HL-60 (cell line): ENCODE measurements at regions not wholly inside any gene's neighbourhood (a gene's known extent, or its start where the extent isn't known, plus 50 kb on each side); places are given as distances from the start of the nearest gene placed in this dataset.

Source experiments
- DNase-seq, 2 experiments: peaks; one replicate each; pipeline ENCODE4 v3.0.0-alpha.2; 2010 to 2020; ENCODE audit warnings: low read depth in 1 of 2, low spot score in 1 of 2
- H3K27ac ChIP-seq: fragments of 250-450 bp; sonication (Bioruptor Pico); replicated peaks from 2 replicates; pipeline ENCODE4 v1.5.1; 2020; ENCODE audit warnings: mild to moderate bottlenecking, moderate library complexity
- H3K27me3 ChIP-seq: fragments of 250-450 bp; sonication (Bioruptor Pico); 2 replicates; pipeline ENCODE4 v1.5.1; 2021; ENCODE audit warnings: mild to moderate bottlenecking, moderate library complexity; ENCODE audit not compliant: insufficient read depth, poor library complexity, severe bottlenecking
- H3K4me3 ChIP-seq: replicated peaks from 2 replicates; pipeline ENCODE4 v1.5.1; 2011; ENCODE audit warnings: mild to moderate bottlenecking, control low read depth, low read length; ENCODE audit not compliant: insufficient read depth
- CTCF ChIP-seq: IDR thresholded peaks from one replicate; pipeline ENCODE4 v1.5.1; 2011; ENCODE audit warnings: low read length, control low read depth, inconsistent platforms; ENCODE audit not compliant: insufficient read depth
- GABPA ChIP-seq: IDR thresholded peaks from 2 replicates; pipeline ENCODE4 v1.6.1; 2012; ENCODE audit warnings: low read depth
- POLR2AphosphoS5 ChIP-seq: IDR thresholded peaks from 2 replicates; pipeline ENCODE4 v1.6.1; 2012; ENCODE audit warnings: low read depth
- REST ChIP-seq: IDR thresholded peaks from 2 replicates; pipeline ENCODE4 v1.6.1; 2012; ENCODE audit warnings: low read depth; ENCODE audit not compliant: insufficient replicate concordance
- SPI1 ChIP-seq: IDR thresholded peaks from 2 replicates; pipeline ENCODE4 v1.6.1; 2012; ENCODE audit warnings: low read depth, mild to moderate bottlenecking, borderline replicate concordance

GRCh38 chr10:28958468-28958867, 281.1 kb downstream of the BAMBI start:
- no peak overlapping the region for H3K4me3 ChIP-seq
- H3K27me3 ChIP-seq = no peaks in the 10 kb centered on the region
- H3K27ac ChIP-seq = no peak overlapping the region
- no peak for DNase-seq
- TF ChIP-seq POLR2AphosphoS5 (no peak), GABPA (no peak), REST (no peak), CTCF (no peak), SPI1 (no peak)

- H3K27me3 ChIP-seq = no peaks in the 10 kb centered on the region
- H3K4me3 ChIP-seq = no peak overlapping the region
- no peak overlapping the region for H3K27ac ChIP-seq
- no peak for DNase-seq
- TF ChIP-seq REST (no peak), POLR2AphosphoS5 (no peak), SPI1 (no peak), GABPA (no peak), CTCF (no peak)
Measured at GRCh38 chr10:28959850-28960501, 282.7 kb downstream of the BAMBI start.

GRCh38 chr10:28962768-28963167, 285.4 kb downstream of the BAMBI start:
- TF ChIP-seq GABPA = no peak
- no peak for TF ChIP-seq POLR2AphosphoS5
- TF ChIP-seq REST = no peak
- no peak for TF ChIP-seq CTCF
- no peak for TF ChIP-seq SPI1
- no peak overlapping the region for H3K4me3 ChIP-seq
- H3K27ac ChIP-seq = no peak overlapping the region
- no peak for DNase-seq
- H3K27me3 ChIP-seq = no peaks in the 10 kb centered on the region
